SIG-M5 (cell line): ENCODE measurements at regions not wholly inside any gene's neighbourhood (a gene's known extent, or its start where the extent isn't known, plus 50 kb on each side); places are given as distances from the start of the nearest gene placed in this dataset.
"Not testable (repeated sequence)": the region's sequence is repeated elsewhere in the genome, so short reads cannot be mapped to it uniquely, and the experiment has no call there.

Source experiments
- DNase-seq: peaks from one replicate; lab custom pipeline; 2025; lab: John Stamatoyannopoulos, UW

DNA sequence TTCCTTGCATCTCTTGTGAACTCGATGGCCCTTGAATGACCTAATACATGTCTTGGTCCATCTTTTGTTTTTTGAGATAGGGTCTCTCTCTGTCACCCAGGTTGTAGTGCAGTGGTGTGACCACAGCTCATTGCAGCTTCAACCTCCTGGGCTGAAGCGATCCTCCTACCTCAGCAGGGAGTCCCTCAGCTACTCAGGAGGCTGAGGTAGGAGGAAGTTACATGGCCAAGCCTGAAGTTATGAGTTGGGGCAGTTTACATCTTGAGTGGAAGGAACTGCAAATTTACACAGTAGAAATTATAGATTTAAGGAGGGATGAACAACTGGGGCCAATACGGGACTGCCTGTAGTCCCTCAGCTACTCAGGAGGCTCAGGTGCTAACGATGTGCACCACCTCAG lies 97.2 kb upstream of the METTL14 start:
- no peak for DNase-seq

- DNase-seq = peak; percentile 4
These were observed 95.6 kb upstream of the METTL14 start for GRCh38 chr4:118589471-118590055.

DNA sequence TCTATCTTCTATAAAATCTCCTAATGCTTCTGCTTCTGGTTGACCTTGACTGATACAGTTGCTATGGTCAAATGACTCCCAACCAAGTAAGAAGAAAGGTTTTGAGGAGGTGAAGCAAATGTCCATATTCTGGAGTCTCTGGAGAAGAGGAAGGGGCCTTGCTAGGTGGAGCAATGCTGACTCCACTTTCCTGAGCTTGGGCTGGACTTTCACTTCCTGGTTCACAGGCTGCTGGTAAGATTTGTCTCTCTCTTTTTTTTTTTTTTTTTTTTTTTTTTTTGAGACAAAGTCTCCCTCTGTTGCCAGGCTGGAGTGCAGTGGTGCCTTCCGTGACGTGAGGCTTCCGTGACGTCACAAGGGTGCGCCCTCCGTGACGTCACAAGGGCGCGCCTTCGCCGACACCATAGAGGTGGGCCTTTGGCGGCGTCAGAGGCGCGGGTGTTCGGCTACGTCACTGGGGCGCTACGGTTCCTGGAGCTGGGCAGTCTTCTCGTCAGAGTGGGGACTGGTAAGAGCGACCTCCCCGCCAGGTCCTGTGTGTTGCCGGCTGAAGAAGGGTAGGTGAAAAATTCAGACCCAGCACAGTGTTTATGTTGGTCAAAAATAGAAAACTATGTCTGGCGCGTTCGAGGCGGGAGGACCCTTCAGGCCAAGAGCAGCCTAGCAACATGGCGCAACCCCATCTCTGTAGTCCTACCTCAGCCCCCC lies 93.7 kb upstream of the METTL14 start:
- peak; percentile 27 for DNase-seq

DNA sequence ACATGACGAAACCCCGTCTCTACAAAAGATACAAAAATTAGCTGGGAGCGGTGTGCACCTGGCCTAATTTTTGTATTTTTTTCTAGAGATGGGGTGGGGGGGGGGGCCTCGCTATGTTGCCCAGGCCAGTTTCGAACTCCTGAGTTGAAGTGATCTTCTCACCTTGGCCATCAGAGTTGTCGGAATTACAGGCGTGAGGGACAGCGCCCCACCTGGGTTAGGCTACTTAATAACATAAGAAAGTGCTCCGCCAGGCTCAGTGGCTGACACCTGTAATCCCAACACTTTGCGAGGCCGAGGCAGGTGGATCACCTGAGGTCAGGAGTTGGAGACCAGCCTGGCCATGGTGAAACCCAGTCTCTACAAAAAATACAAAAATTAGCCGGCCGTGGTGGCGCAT lies 92.9 kb upstream of the METTL14 start:
- not testable (repeated sequence) for DNase-seq

DNA sequence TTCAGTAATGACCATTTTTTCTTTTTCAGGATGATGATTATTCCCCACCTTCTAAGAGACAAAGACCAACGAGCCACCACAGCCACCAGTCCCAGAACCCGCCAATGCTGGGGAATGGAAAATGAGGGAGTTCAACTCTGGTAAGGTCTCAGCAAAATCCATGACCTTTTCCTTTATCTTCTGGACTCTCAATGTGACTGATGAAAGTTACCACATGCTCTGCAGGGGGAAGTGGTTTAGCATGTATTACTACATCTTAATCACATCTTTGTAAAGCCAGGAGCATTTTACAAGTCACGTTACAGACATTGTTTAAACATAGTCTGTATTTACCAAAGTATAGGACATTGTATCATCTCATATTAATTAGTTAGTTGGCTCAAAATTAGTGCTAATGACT lies 89.3 kb upstream of the METTL14 start:
- DNase-seq = not testable (repeated sequence)

DNA sequence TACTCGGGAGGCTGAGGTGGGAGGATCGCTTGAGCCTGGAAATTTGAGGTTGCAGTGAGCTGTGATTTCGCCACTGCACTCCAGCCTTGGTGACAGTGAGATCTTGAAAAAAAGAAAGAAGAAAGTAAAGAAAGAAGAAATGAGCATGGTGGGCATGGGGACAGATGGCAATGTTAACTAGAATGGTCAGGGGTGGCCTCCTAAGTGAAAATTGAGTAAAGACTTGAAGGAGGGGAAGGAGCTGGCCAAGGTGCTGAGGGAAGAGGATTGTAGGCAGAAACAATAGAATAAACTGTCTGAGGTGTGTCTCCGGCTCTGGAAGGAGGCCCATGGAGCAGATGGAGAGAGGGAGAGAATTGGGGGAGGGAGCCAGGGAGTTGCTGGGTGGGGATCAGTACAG lies 60.1 kb upstream of the METTL14 start:
- not testable (repeated sequence) for DNase-seq

GRCh38 chr4:118629697-118630096 lies 55.5 kb upstream of the METTL14 start:
- DNase-seq = not testable (repeated sequence)

DNA sequence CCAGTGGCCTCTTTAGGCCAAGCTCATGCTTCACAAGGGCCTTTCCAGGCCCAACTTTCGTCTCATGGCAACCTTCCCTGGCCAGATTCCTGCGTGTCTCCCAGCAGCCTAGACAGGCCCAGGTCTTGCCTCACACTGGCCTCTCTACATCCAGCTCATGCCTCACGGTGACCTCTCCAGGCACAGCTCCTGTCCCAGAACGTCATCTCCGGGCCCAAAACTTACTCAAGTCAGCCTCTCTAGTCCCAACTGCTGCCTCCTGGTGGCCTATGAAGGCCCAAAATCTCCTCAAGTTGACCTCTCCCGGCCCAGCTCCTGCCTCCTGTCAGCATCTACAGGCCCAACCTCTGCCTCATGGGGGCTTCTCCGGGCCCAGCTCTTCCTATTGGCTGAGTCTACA lies 54.3 kb upstream of the METTL14 start:
- DNase-seq = not testable (repeated sequence)

- not testable (repeated sequence) for DNase-seq
These were observed 53.7 kb upstream of the METTL14 start for GRCh38 chr4:118631321-118632050.

- not testable (repeated sequence) for DNase-seq
These were observed 51.7 kb upstream of the METTL14 start for GRCh38 chr4:118633476-118633875.

GRCh38 chr4:118634126-118634875 lies 50.9 kb upstream of the METTL14 start:
- DNase-seq = not testable (repeated sequence)
